HCT116 (cell line): ENCODE measurements at regions not wholly inside any gene's neighbourhood (a gene's known extent, or its start where the extent isn't known, plus 50 kb on each side); places are given as distances from the start of the nearest gene placed in this dataset.

Experiments used
- ATF3 ChIP-seq: IDR thresholded peaks from 2 replicates; pipeline ENCODE4 v1.6.1; 2012
- CEBPB ChIP-seq: IDR thresholded peaks from 2 replicates; pipeline ENCODE4 v1.6.1; 2012; ENCODE audit warnings: low read depth
- CTCF ChIP-seq, 3 experiments: fragments of 200-600 bp in 1 of 3; sonication (generic) in 1 of 3; IDR thresholded peaks in 2 of 3; conservative IDR thresholded peaks in 1 of 3; 2 replicates each; pipeline ENCODE4 v1.5.1; 2012 to 2017; ENCODE audit warnings: low read depth in 2 of 3, low read length in 2 of 3, antibody characterized with exemption in 1 of 3, borderline replicate concordance in 1 of 3, control low read depth in 1 of 3, mild to moderate bottlenecking in 1 of 3, mixed read lengths in 1 of 3, mixed run types in 1 of 3, moderate library complexity in 1 of 3; ENCODE audit not compliant: insufficient read depth in 1 of 3
- EGR1 ChIP-seq: IDR thresholded peaks from 2 replicates; pipeline ENCODE4 v1.6.1; 2012; ENCODE audit warnings: low read depth
- EZH2 ChIP-seq: fragments of 200-600 bp; sonication (generic); IDR thresholded peaks from 2 replicates; pipeline ENCODE4 v1.6.1; 2017; ENCODE audit warnings: antibody characterized with exemption, mixed run types
- EZH2phosphoT487 ChIP-seq: fragments of 200-600 bp; IDR thresholded peaks from 2 replicates; pipeline ENCODE4 v1.6.1; 2018; ENCODE audit warnings: antibody characterized with exemption, borderline replicate concordance
- FOSL1 ChIP-seq: IDR thresholded peaks from 2 replicates; pipeline ENCODE4 v1.6.1; 2012; ENCODE audit warnings: low read depth
- JUND ChIP-seq: IDR thresholded peaks from 2 replicates; pipeline ENCODE4 v1.6.1; 2012
- POLR2A ChIP-seq: IDR thresholded peaks from 2 replicates; pipeline ENCODE4 v1.7.0; 2011; ENCODE audit warnings: borderline replicate concordance; ENCODE audit not compliant: insufficient read depth, insufficient read length; ENCODE audit errors: extremely low read depth
- POLR2AphosphoS5 ChIP-seq: IDR thresholded peaks from 2 replicates; pipeline ENCODE4 v1.6.1; 2011; ENCODE audit warnings: mild to moderate bottlenecking, low read depth, low read length, moderate library complexity
- RAD21 ChIP-seq: IDR thresholded peaks from 2 replicates; pipeline ENCODE4 v1.6.1; 2012; ENCODE audit warnings: low read depth, mild to moderate bottlenecking
- YY1 ChIP-seq: IDR thresholded peaks from 2 replicates; pipeline ENCODE4 v1.6.1; 2011; ENCODE audit warnings: low read length, low read depth, moderate library complexity, mild to moderate bottlenecking; ENCODE audit not compliant: insufficient replicate concordance; ENCODE audit errors: extremely low read depth
- TF ChIP-seq, protein P1 (sequence below): IDR thresholded peaks from 2 replicates; pipeline ENCODE4 v1.6.1; 2012

- TF ChIP-seq CTCF (IDR thresholded peaks at IDR 0.05 in 2 of 3, conservative IDR thresholded peaks at IDR 0.05 in 1 of 3; ENCODE audit: borderline replicate concordance in 1 of 3, insufficient read depth in 1 of 3, low read depth in 2 of 3, low read length in 2 of 3), result no peak
- TF ChIP-seq EZH2, result no peak
- TF ChIP-seq CEBPB, result no peak
- no peak for TF ChIP-seq YY1
- TF ChIP-seq, protein P1, sequence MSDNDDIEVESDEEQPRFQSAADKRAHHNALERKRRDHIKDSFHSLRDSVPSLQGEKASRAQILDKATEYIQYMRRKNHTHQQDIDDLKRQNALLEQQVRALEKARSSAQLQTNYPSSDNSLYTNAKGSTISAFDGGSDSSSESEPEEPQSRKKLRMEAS, result no peak
- TF ChIP-seq ATF3, result no peak
- no peak for TF ChIP-seq POLR2A
- no peak for TF ChIP-seq POLR2AphosphoS5
- TF ChIP-seq EGR1, result no peak
- no peak for TF ChIP-seq EZH2phosphoT487
- no peak for TF ChIP-seq JUND
- no peak for TF ChIP-seq FOSL1
- TF ChIP-seq RAD21, result no peak
These were observed 958.3 kb downstream of the GALC start for GRCh38 chr14:87034680-87035079.
